Glutamatergic neuron (in vitro differentiated cells): ENCODE measurements at regions not wholly inside any gene's neighbourhood (a gene's known extent, or its start where the extent isn't known, plus 50 kb on each side); places are given as distances from the start of the nearest gene placed in this dataset.

ENCODE experiments used
- DNase-seq: peaks from one replicate; pipeline ENCODE4 v3.0.0; 2022
- H3K27ac Mint-ChIP-seq: one replicate; pipeline ENCODE4 v1.8.0; 2020; ENCODE audit warnings: mild to moderate bottlenecking, mixed read lengths, inconsistent platforms; ENCODE audit not compliant: unreplicated experiment
- H3K27me3 Mint-ChIP-seq: one replicate; pipeline ENCODE4 v1.8.0; 2020; ENCODE audit warnings: mild to moderate bottlenecking, moderate library complexity, mixed read lengths, inconsistent platforms; ENCODE audit not compliant: unreplicated experiment
- H3K36me3 Mint-ChIP-seq: one replicate; pipeline ENCODE4 v1.8.0; 2020; ENCODE audit warnings: mild to moderate bottlenecking, mixed read lengths, inconsistent platforms; ENCODE audit not compliant: unreplicated experiment
- H3K4me1 Mint-ChIP-seq: one replicate; pipeline ENCODE4 v1.8.0; 2020; ENCODE audit warnings: mild to moderate bottlenecking, low read depth, mixed read lengths, inconsistent platforms; ENCODE audit not compliant: unreplicated experiment
- H3K4me3 Mint-ChIP-seq: one replicate; pipeline ENCODE4 v1.8.0; 2020; ENCODE audit warnings: mild to moderate bottlenecking, mixed read lengths, inconsistent platforms; ENCODE audit not compliant: unreplicated experiment
- H3K9me3 Mint-ChIP-seq: one replicate; pipeline ENCODE4 v1.8.0; 2020; ENCODE audit warnings: mild to moderate bottlenecking, moderate library complexity, mixed read lengths, inconsistent platforms; ENCODE audit not compliant: unreplicated experiment
- TF ChIP-seq, protein P1 (sequence below): fragments of 200-600 bp; sonication (generic); IDR thresholded peaks from one replicate; pipeline ENCODE4 v1.5.0; 2021; ENCODE audit not compliant: partially characterized antibody, unreplicated experiment

- no peaks in the 10 kb centered on the region for H3K4me1 Mint-ChIP-seq
- TF ChIP-seq, protein P1, sequence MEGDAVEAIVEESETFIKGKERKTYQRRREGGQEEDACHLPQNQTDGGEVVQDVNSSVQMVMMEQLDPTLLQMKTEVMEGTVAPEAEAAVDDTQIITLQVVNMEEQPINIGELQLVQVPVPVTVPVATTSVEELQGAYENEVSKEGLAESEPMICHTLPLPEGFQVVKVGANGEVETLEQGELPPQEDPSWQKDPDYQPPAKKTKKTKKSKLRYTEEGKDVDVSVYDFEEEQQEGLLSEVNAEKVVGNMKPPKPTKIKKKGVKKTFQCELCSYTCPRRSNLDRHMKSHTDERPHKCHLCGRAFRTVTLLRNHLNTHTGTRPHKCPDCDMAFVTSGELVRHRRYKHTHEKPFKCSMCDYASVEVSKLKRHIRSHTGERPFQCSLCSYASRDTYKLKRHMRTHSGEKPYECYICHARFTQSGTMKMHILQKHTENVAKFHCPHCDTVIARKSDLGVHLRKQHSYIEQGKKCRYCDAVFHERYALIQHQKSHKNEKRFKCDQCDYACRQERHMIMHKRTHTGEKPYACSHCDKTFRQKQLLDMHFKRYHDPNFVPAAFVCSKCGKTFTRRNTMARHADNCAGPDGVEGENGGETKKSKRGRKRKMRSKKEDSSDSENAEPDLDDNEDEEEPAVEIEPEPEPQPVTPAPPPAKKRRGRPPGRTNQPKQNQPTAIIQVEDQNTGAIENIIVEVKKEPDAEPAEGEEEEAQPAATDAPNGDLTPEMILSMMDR: no peak
Measured at GRCh38 chr18:45540125-45540524, 75.2 kb upstream of the SLC14A2 start.

GRCh38 chr18:45541421-45541820 is 73.9 kb upstream of the SLC14A2 start:
- peaks cover 4% of the 10 kb centered on the region for H3K27me3 Mint-ChIP-seq
- peaks cover 9% of the 10 kb centered on the region for H3K4me1 Mint-ChIP-seq
- TF ChIP-seq, protein P1: no peak
- H3K9me3 Mint-ChIP-seq: peaks cover 3% of the 10 kb centered on the region
- DNase-seq: no peak
- peaks cover 16% of the 10 kb centered on the region for H3K36me3 Mint-ChIP-seq
- H3K27ac Mint-ChIP-seq: no peak overlapping the region
- H3K4me3 Mint-ChIP-seq: no peak overlapping the region

More at GRCh38 chr18:45540125-45540524, 75.2 kb upstream of the SLC14A2 start:
- Mint-ChIP-seq H3K27me3 (peaks cover 4% of the 10 kb centered on the region), H3K27ac (no peak overlapping the region), H3K4me3 (no peak overlapping the region), H3K9me3 (peaks cover 3% of the 10 kb centered on the region), H3K36me3 (peaks cover 16% of the 10 kb centered on the region)
- DNase-seq: no peak

DNA sequence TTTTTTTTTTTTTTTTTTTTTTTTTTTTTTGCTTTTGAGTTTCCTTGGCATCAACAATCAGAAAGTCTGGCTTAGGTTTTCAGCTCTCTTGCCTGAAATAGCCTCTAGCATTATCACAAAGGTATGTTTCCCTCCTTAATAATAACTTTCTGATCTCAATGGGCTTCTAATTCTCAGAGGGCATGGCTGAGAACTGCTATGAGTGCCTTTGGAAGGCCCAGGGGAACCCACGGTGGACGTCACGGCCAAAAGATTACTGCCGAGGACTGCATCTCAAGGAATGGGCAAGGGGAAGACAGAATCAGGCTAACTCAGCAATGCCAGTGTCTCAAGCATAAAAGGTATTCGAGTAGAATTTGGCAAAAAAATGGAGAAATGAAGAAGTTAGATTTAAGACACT is 73.2 kb upstream of the SLC14A2 start:
- Mint-ChIP-seq H3K27me3 (peaks cover 4% of the 10 kb centered on the region), H3K4me3 (no peak overlapping the region), H3K4me1 (peaks cover 11% of the 10 kb centered on the region), H3K36me3 (peaks cover 15% of the 10 kb centered on the region), H3K27ac (no peak overlapping the region), H3K9me3 (peaks cover 3% of the 10 kb centered on the region)
- TF ChIP-seq, protein P1: no peak
- no peak for DNase-seq

DNA sequence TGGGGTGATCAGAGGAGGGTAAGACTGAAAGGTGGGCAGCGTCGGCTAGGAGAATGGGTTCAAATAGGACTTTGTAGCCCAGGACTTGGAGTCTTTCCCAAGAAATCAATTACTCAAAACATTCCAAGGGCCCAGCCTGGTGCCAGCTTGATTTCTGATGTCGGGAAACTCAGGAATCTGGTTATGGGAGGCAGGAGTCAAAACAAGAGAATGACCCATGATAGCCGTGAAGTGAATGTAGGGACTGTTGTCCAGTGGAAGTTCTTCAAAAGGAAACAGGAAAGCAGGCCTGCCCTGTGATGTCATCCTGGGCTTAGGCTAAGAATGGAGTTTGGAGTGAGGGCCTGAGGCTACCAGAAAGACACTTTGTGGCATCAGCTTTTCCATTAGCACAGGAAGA is 67.4 kb upstream of the SLC14A2 start:
- H3K27me3 Mint-ChIP-seq: no peaks in the 10 kb centered on the region
- peaks cover 18% of the 10 kb centered on the region for H3K4me1 Mint-ChIP-seq
- TF ChIP-seq, protein P1: no peak
- H3K27ac Mint-ChIP-seq: no peak overlapping the region
- H3K4me3 Mint-ChIP-seq: no peak overlapping the region
- no peak for DNase-seq
- H3K36me3 Mint-ChIP-seq: no peaks in the 10 kb centered on the region
- H3K9me3 Mint-ChIP-seq: no peaks in the 10 kb centered on the region

- no peaks in the 10 kb centered on the region for H3K27me3 Mint-ChIP-seq
- no peak overlapping the region for H3K4me3 Mint-ChIP-seq
- TF ChIP-seq, protein P1: no peak
- H3K36me3 Mint-ChIP-seq: no peaks in the 10 kb centered on the region
- no peaks in the 10 kb centered on the region for H3K9me3 Mint-ChIP-seq
- H3K27ac Mint-ChIP-seq: no peak overlapping the region
- DNase-seq: no peak
- peaks cover 18% of the 10 kb centered on the region for H3K4me1 Mint-ChIP-seq
Measured at GRCh38 chr18:45548614-45549013, 66.7 kb upstream of the SLC14A2 start.
